H1 (cell line): ENCODE measurements at regions not wholly inside any gene's neighbourhood (a gene's known extent, or its start where the extent isn't known, plus 50 kb on each side); places are given as distances from the start of the nearest gene placed in this dataset.

ENCODE experiments used
- CTCF ChIA-PET: fragments of 300-600 bp; sonication (Branson Sonifier 250); formaldehyde crosslinking; loops from one replicate; lab custom pipeline; 2021; ENCODE audit not compliant: partially characterized antibody; lab: Charles Lee
- POLR2A ChIA-PET: fragments of 300-600 bp; sonication (Branson Sonifier 250); formaldehyde crosslinking; loops from one replicate; lab custom pipeline; 2021; ENCODE audit warnings: inconsistent platforms; ENCODE audit not compliant: partially characterized antibody; lab: Charles Lee
- DNase-seq, 2 experiments: peaks; one replicate each; pipeline versions ENCODE4 v3.0.0 to v3.0.0-alpha.2; 2010 to 2022; ENCODE audit warnings: low spot score in 2 of 2, low read depth in 1 of 2, mixed read lengths in 1 of 2
- FAIRE-seq: peaks from 2 replicates; lab custom pipeline; 2011; peaks lifted over from hg19 to GRCh38; lab: Jason Lieb, UNC
- H2AFZ ChIP-seq: 2 replicates; pipeline ENCODE4 v1.8.1; 2012; ENCODE audit warnings: low read length, inconsistent platforms
- H2AK5ac ChIP-seq: 2 replicates; pipeline ENCODE4 v1.6.1; 2013; ENCODE audit warnings: low read depth, low read length
- H2BK120ac ChIP-seq: replicated peaks from 2 replicates; pipeline ENCODE3; 2013; ENCODE audit warnings: low read depth, low read length, inconsistent platforms
- H2BK12ac ChIP-seq: 2 replicates; pipeline ENCODE4 v1.6.1; 2013; ENCODE audit warnings: low read depth, low read length
- H2BK15ac ChIP-seq: 2 replicates; pipeline ENCODE4 v1.6.1; 2013; ENCODE audit warnings: low read length
- H2BK20ac ChIP-seq: 2 replicates; pipeline ENCODE4 v1.6.1; 2013; ENCODE audit warnings: low read length
- H2BK5ac ChIP-seq: 2 replicates; pipeline ENCODE4 v1.6.1; 2013; ENCODE audit warnings: low read depth, low read length
- H3K14ac ChIP-seq: 2 replicates; pipeline ENCODE4 v1.6.1; 2013; ENCODE audit warnings: inconsistent platforms; ENCODE audit not compliant: insufficient read length
- H3K18ac ChIP-seq: 2 replicates; pipeline ENCODE4 v1.6.1; 2013; ENCODE audit warnings: low read length; ENCODE audit errors: extremely low read depth
- H3K23ac ChIP-seq: 2 replicates; pipeline ENCODE4 v1.6.1; 2013; ENCODE audit warnings: inconsistent platforms; ENCODE audit not compliant: insufficient read length
- H3K23me2 ChIP-seq: 2 replicates; pipeline ENCODE4 v1.6.1; 2013; ENCODE audit warnings: low read depth, low read length
- H3K27ac ChIP-seq: 2 replicates; pipeline ENCODE4 v1.6.1; 2011; ENCODE audit warnings: low read depth, low read length, inconsistent platforms
- H3K27me3 ChIP-seq, 4 experiments: replicated peaks in 1 of 4; 1 replicate in 1 of 4; 2 replicates in 3 of 4; pipeline versions ENCODE4 v1.6.1 to v1.8.1; 2011 to 2013; ENCODE audit warnings: low read length in 3 of 4, mild to moderate bottlenecking in 3 of 4, inconsistent platforms in 2 of 4, mixed read lengths in 2 of 4, moderate library complexity in 1 of 4; ENCODE audit not compliant: control insufficient read depth in 3 of 4, insufficient read depth in 3 of 4; ENCODE audit errors: extremely low read depth in 1 of 4
- H3K36me3 ChIP-seq, 4 experiments: 2 replicates each; pipeline versions ENCODE4 v1.6.1 to v1.8.1; 2011 to 2013; ENCODE audit warnings: mild to moderate bottlenecking in 4 of 4, low read length in 3 of 4, moderate library complexity in 2 of 4, control low read depth in 1 of 4, inconsistent platforms in 1 of 4; ENCODE audit not compliant: insufficient read depth in 4 of 4, control insufficient read depth in 2 of 4
- H3K4ac ChIP-seq: replicated peaks from 2 replicates; pipeline ENCODE3; 2013; ENCODE audit warnings: low read length, low read depth, mixed read lengths, inconsistent platforms; ENCODE audit not compliant: insufficient read length
- H3K4me1 ChIP-seq, 4 experiments: replicated peaks in 1 of 4; 1 replicate in 1 of 4; 2 replicates in 3 of 4; pipeline versions ENCODE4 v1.6.1 to v1.8.1; 2011 to 2013; ENCODE audit warnings: low read length in 3 of 4, inconsistent platforms in 2 of 4, mixed read lengths in 1 of 4; ENCODE audit not compliant: insufficient read depth in 4 of 4, control insufficient read depth in 3 of 4
- H3K4me2 ChIP-seq, 2 experiments: 2 replicates each; pipeline versions ENCODE4 v1.6.1 to v1.8.1; 2011 to 2013; ENCODE audit warnings: low read depth in 2 of 2, low read length in 2 of 2, control low read depth in 1 of 2, inconsistent platforms in 1 of 2, mild to moderate bottlenecking in 1 of 2; ENCODE audit not compliant: insufficient read depth in 1 of 2
- H3K4me3 ChIP-seq, 4 experiments: fragments of 200-600, 300-600 bp in 1 of 4; sonication (generic), shearing (Covaris generic), sonication (Bioruptor Twin) in 1 of 4; 2 replicates each; pipeline versions ENCODE4 v1.5.1 to v1.8.1; 2011 to 2016; ENCODE audit warnings: low read length in 4 of 4, low read depth in 3 of 4, control low read depth in 2 of 4, inconsistent platforms in 2 of 4, mild to moderate bottlenecking in 2 of 4, mixed read lengths in 1 of 4, moderate library complexity in 1 of 4; ENCODE audit not compliant: insufficient read depth in 2 of 4; ENCODE audit errors: extremely low read depth in 1 of 4
- H3K56ac ChIP-seq: replicated peaks from 2 replicates; pipeline ENCODE3; 2013; ENCODE audit warnings: low read depth, mild to moderate bottlenecking, mixed read lengths, low read length, inconsistent platforms; ENCODE audit not compliant: insufficient read length
- H3K79me1 ChIP-seq: 2 replicates; pipeline ENCODE4 v1.6.1; 2013; ENCODE audit warnings: low read depth, low read length, control low read depth
- H3K79me2 ChIP-seq, 2 experiments: 2 replicates each; pipeline versions ENCODE4 v1.6.1 to v1.8.1; 2012 to 2013; ENCODE audit warnings: low read length in 2 of 2, mild to moderate bottlenecking in 2 of 2, inconsistent platforms in 1 of 2; ENCODE audit not compliant: insufficient read depth in 2 of 2, control insufficient read depth in 1 of 2
- H3K9ac ChIP-seq, 4 experiments: replicated peaks in 1 of 4; 1 replicate in 1 of 4; 2 replicates in 3 of 4; pipeline versions ENCODE4 v1.6.1 to v1.8.1; 2011 to 2013; ENCODE audit warnings: low read depth in 3 of 4, low read length in 3 of 4, control low read depth in 2 of 4, mild to moderate bottlenecking in 2 of 4, moderate library complexity in 2 of 4, inconsistent platforms in 1 of 4; ENCODE audit errors: extremely low read depth in 1 of 4
- H3K9me3 ChIP-seq, 2 experiments: 2 replicates each; pipeline versions ENCODE4 v1.6.1 to v1.8.1; 2012 to 2013; ENCODE audit warnings: mild to moderate bottlenecking in 2 of 2, moderate library complexity in 2 of 2, control low read depth in 1 of 2, inconsistent platforms in 1 of 2, low read depth in 1 of 2, low read length in 1 of 2, mixed read lengths in 1 of 2; ENCODE audit not compliant: insufficient read depth in 2 of 2
- H4K20me1 ChIP-seq, 2 experiments: replicated peaks in 1 of 2; 2 replicates each; pipeline versions ENCODE3 to v1.8.1; 2011 to 2013; ENCODE audit warnings: inconsistent platforms in 2 of 2, low read length in 2 of 2, mild to moderate bottlenecking in 1 of 2; ENCODE audit not compliant: insufficient read depth in 2 of 2, control insufficient read depth in 1 of 2
- H4K5ac ChIP-seq: 2 replicates; pipeline ENCODE4 v1.6.1; 2013; ENCODE audit warnings: low read length, low read depth, mixed read lengths, inconsistent platforms; ENCODE audit not compliant: insufficient read length
- H4K8ac ChIP-seq: 2 replicates; pipeline ENCODE4 v1.8.0; 2013; ENCODE audit warnings: mild to moderate bottlenecking, moderate library complexity, low read length, inconsistent platforms; ENCODE audit not compliant: insufficient read depth; ENCODE audit errors: extremely low read depth
- H4K91ac ChIP-seq: replicated peaks from 2 replicates; pipeline ENCODE3; 2013; ENCODE audit warnings: low read length, mixed read lengths, inconsistent platforms; ENCODE audit not compliant: insufficient read length
- CBX8 ChIP-seq: fragments of 300-800, 300-1000 bp; sonication (generic); IDR thresholded peaks from 2 replicates; pipeline ENCODE4 v1.7.1; 2016; ENCODE audit warnings: low read depth, low read length, borderline replicate concordance
- CREB1 ChIP-seq: IDR thresholded peaks from 2 replicates; pipeline ENCODE4 v1.6.1; 2012; ENCODE audit warnings: inconsistent platforms
- FOSL1 ChIP-seq: IDR thresholded peaks from 2 replicates; pipeline ENCODE4 v1.6.1; 2011; ENCODE audit warnings: mild to moderate bottlenecking, low read depth, low read length, moderate library complexity; ENCODE audit not compliant: insufficient read depth
- HDAC2 ChIP-seq, 2 experiments: fragments of 300-600 bp in 1 of 2; sonication (generic) in 1 of 2; IDR thresholded peaks; 2 replicates each; pipeline ENCODE4 v1.6.1; 2011 to 2012; ENCODE audit warnings: low read depth in 2 of 2, low read length in 2 of 2, mild to moderate bottlenecking in 2 of 2, moderate library complexity in 2 of 2, borderline replicate concordance in 1 of 2, inconsistent platforms in 1 of 2
- HDAC6 ChIP-seq: IDR thresholded peaks from one replicate; pipeline ENCODE4 v1.7.1; 2012; ENCODE audit warnings: low read depth, mild to moderate bottlenecking, inconsistent platforms, low read length, moderate library complexity
- KDM4A ChIP-seq: IDR thresholded peaks from one replicate; pipeline ENCODE4 v1.7.1; 2012; ENCODE audit warnings: low read depth, mild to moderate bottlenecking, moderate library complexity, low read length, inconsistent platforms; ENCODE audit not compliant: severe bottlenecking
- PHF8 ChIP-seq: fragments of 200-600 bp; sonication (generic); conservative IDR thresholded peaks from 2 replicates; pipeline ENCODE4 v1.7.1; 2012; ENCODE audit warnings: low read depth, mild to moderate bottlenecking, inconsistent platforms, low read length, moderate library complexity
- SP4 ChIP-seq: IDR thresholded peaks from 2 replicates; pipeline ENCODE4 v1.6.1; 2012; ENCODE audit warnings: low read length, inconsistent platforms
- SUZ12 ChIP-seq: fragments of 200-600 bp; sonication (generic); IDR thresholded peaks from 2 replicates; pipeline ENCODE4 v1.6.1; 2012; ENCODE audit warnings: mild to moderate bottlenecking, inconsistent platforms, low read length, moderate library complexity, mixed read lengths
- TAF7 ChIP-seq: optimal IDR thresholded peaks from 2 replicates; pipeline ENCODE3; 2011; ENCODE audit warnings: low read depth, mild to moderate bottlenecking, inconsistent platforms, low read length, moderate library complexity, borderline replicate concordance
- WGBS, 2 experiments: shearing (Covaris generic) in 1 of 2; methylation state at CpG; one replicate each; pipeline versions ENCODE4 v1.1.6 to v1.1.7; 2013 to 2015; ENCODE audit warnings: low lambda C conversion rate in 2 of 2, mixed read lengths in 2 of 2, inconsistent platforms in 1 of 2, low coverage in 1 of 2, missing lambda C conversion rate in 1 of 2; ENCODE audit not compliant: insufficient replicate concordance in 2 of 2, insufficient coverage in 1 of 2, insufficient read length in 1 of 2; ENCODE audit errors: extremely low coverage in 1 of 2, missing lambda C conversion rate in 1 of 2; 5-methylcytosine and 5-hydroxymethylcytosine counted together
- TF ChIP-seq, protein P1 (sequence below): IDR thresholded peaks from 2 replicates; pipeline ENCODE4 v1.6.1; 2012; ENCODE audit warnings: low read length, inconsistent platforms

DNA sequence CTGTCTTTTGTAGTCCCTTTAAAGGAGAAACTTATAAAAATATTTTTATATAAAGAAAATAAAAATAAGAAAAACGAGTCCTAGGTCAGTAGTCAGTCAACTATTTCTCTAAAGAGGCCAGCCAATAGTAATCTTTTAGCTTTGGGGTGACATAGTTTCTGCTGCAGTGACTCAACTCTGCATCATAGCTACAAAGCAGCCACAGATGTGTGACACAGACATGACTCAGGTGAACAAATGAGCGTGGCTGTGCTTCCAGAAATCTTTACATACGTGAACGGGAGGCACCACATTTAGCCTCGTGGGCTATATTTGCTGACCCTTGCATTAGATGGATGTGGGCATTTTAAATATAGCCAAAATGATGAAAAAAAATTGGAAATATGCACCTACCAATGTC is 1862.5 kb upstream of the TENM3 start:
- 90% methylated on average over 5 of the region's 5 CpGs; no CpG with 5 or more reads in 1 of the 2 experiments for WGBS, 2 experiments
- Histone ChIP-seq H3K9ac (no peak overlapping the region), H4K8ac (no peak overlapping the region), H3K23ac (no peak overlapping the region), H4K20me1 (no peaks in the 10 kb centered on the region), H3K4me1 (no peaks in the 10 kb centered on the region), H2AK5ac (no peak overlapping the region), H3K4me2 (no peak overlapping the region), H3K4ac (no peak overlapping the region), H2BK5ac (no peak overlapping the region), H4K5ac (no peak overlapping the region), H2BK15ac (no peak overlapping the region), H3K9me3 (no peaks in the 10 kb centered on the region), H2BK20ac (no peak overlapping the region), H3K18ac (no peak overlapping the region), H4K91ac (no peak overlapping the region), H3K4me3 (no peak overlapping the region), H3K79me1 (no peaks in the 10 kb centered on the region), H2BK120ac (no peak overlapping the region), H3K23me2 (no peaks in the 10 kb centered on the region), H3K36me3 (no peaks in the 10 kb centered on the region), H2BK12ac (no peak overlapping the region), H3K27ac (no peak overlapping the region), H3K14ac (no peak overlapping the region), H2AFZ (no peak overlapping the region), H3K79me2 (no peaks in the 10 kb centered on the region), H3K27me3 (no peaks in the 10 kb centered on the region), H3K56ac (no peak overlapping the region)
- FAIRE-seq (no peak), DNase-seq (no peak)
- POLR2A ChIA-PET, result no interaction called here
- CTCF ChIA-PET, result interaction anchor here (0.6 to 1.1 kb wide), 2 partner anchors 11 to 36 kb away, joined by 3 read pairs; no protein-coding TSS in a partner anchor
- TF ChIP-seq PHF8 (no peak), FOSL1 (no peak), HDAC6 (no peak), SUZ12 (no peak), TAF7 (no peak), SP4 (no peak), KDM4A (no peak), CBX8 (no peak), HDAC2 (IDR thresholded peaks at IDR 0.05; ENCODE audit: borderline replicate concordance in 1 of 2, low read depth in 2 of 2, low read length in 2 of 2) (no peak), CREB1 (no peak)
- TF ChIP-seq, protein P1, sequence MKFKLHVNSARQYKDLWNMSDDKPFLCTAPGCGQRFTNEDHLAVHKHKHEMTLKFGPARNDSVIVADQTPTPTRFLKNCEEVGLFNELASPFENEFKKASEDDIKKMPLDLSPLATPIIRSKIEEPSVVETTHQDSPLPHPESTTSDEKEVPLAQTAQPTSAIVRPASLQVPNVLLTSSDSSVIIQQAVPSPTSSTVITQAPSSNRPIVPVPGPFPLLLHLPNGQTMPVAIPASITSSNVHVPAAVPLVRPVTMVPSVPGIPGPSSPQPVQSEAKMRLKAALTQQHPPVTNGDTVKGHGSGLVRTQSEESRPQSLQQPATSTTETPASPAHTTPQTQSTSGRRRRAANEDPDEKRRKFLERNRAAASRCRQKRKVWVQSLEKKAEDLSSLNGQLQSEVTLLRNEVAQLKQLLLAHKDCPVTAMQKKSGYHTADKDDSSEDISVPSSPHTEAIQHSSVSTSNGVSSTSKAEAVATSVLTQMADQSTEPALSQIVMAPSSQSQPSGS, result no peak
